Jurkat, Clone E6-1 (cell line): ENCODE measurements at regions not wholly inside any gene's neighbourhood (a gene's known extent, or its start where the extent isn't known, plus 50 kb on each side); places are given as distances from the start of the nearest gene placed in this dataset.

Experiments used
- DNase-seq: peaks from one replicate; pipeline ENCODE4 v3.0.0-alpha.2; 2011; ENCODE audit warnings: low read depth, low spot score
- H3K4me3 ChIP-seq: 2 replicates; pipeline ENCODE4 v1.5.1; 2011; ENCODE audit warnings: mild to moderate bottlenecking, low read length, control low read depth, moderate library complexity

DNA sequence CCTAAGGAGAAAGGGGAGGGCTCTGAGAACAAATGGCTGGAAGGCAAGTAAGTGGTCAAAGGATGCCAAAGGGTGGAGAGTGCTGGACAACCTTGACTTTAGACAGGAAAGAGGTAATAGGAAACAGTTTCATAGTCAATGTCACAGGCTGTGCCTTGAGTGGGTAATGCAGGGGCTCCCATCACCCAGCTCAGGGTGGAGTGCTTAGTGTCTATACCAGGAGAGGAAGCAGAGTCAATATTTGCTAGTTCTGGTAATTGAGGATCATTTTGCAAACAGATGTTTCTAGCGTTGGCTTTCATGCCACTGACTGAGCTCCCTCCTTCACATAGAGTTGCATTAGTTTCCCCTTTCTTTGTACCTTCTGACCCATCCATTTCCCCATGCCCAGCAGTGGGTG, 64.6 kb upstream of the KL start:
- no peak for DNase-seq
- H3K4me3 ChIP-seq: no peak overlapping the region

- H3K4me3 ChIP-seq: no peak overlapping the region
- no peak for DNase-seq
Measured at GRCh38 chr13:32955881-32956594, 60.2 kb upstream of the KL start.

DNA sequence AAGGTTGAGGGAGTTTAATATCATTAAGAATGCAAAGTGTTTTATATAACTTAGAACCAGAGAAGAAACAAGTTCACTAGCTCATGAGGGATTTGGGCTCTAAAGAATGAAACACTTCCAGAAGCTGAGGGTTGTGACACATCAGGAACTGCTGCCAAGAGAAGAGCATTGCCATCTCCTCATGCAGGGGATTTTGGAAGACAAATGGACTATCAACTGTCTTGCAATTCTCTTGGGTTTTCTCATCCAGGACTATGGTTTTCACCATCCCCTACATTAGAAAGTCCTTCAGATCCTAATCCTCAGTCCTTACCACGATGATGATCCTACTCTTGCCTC, 59.7 kb upstream of the KL start:
- DNase-seq: no peak
- H3K4me3 ChIP-seq: no peak overlapping the region

DNA sequence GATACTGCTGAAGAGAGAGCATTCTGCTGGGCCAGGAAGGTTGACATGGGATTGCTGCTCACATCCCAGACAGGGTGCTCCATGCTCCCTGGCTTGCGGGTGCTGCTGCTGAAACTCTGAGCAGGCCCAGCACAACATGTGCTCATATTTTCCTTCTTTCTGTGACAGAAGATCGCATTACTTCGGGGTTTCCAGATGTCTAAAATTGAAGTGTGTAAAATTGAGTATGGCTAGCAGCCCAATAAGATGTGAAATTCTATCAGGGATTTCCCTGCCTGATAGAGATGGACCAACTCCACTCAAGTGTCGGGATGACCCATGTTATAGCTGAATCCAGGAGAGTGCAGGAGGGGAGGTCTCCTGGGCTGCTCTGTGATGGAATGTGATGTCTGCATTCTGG, 55.6 kb upstream of the KL start:
- DNase-seq: no peak
- no peak overlapping the region for H3K4me3 ChIP-seq

GRCh38 chr13:32961724-32962123, 54.5 kb upstream of the KL start:
- DNase-seq: no peak
- H3K4me3 ChIP-seq: no peak overlapping the region

- H3K4me3 ChIP-seq: no peak overlapping the region
- DNase-seq: no peak
Measured at GRCh38 chr13:32962342-32962741, 53.9 kb upstream of the KL start.

GRCh38 chr13:32964987-32965386, 51.2 kb upstream of the KL start:
- H3K4me3 ChIP-seq: no peak overlapping the region
- no peak for DNase-seq
